Inflammatory macrophage treated with lipopolysaccharide for 4 hours (primary cell): ENCODE measurements at regions not wholly inside any gene's neighbourhood (a gene's known extent, or its start where the extent isn't known, plus 50 kb on each side); places are given as distances from the start of the nearest gene placed in this dataset.

ENCODE experiments used
- DNase-seq: peaks from one replicate; pipeline ENCODE4 v3.0.0-alpha.2; 2020

DNA sequence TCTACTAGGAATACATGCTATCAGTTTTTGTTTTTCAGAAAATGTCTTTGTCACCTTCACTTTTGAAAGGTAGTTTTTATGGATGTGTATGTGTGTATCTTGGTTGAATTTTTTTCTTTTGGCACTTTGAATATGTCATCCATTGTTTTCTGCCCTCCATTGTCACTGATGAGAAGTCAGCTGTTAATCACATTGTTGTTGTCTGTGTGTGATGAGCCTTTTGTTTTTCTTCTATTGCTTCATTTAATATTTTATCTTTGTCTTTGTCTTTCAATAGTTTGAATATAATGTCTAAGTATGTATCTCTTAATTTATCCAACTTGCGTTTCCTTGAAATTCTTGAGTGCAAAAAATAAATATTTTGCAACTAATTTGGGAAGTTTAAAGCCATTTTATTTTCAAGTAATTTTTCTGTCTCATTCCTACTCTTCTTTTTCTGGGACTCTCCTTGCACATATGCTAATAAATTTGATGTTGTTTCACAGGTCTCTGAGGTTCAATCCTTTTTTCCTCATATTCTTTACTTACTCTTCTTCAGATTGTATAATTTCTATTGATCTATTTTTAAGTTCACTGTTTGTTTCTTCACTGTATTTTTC is 546.9 kb upstream of the GHITM start:
- no peak for DNase-seq

DNA sequence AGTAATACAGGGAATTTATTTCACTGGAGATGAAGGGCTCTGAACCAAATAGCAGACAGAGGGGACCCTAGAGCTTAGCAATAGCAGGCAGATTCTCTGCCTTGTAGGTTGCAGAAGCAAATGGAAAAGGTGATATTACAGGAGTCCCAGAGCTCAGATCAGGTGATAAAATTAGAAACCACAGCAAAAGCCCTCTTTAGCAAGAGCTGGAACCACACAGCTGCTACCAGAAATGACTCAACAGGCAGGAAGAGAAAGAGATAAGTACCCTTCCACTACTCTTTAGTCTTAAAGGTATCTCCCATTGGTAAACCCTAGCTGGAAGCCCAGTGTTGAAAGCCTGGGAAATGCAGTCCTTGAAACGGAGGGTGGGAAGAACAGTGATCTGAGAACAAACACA is 535.6 kb upstream of the GHITM start:
- DNase-seq: no peak

DNA sequence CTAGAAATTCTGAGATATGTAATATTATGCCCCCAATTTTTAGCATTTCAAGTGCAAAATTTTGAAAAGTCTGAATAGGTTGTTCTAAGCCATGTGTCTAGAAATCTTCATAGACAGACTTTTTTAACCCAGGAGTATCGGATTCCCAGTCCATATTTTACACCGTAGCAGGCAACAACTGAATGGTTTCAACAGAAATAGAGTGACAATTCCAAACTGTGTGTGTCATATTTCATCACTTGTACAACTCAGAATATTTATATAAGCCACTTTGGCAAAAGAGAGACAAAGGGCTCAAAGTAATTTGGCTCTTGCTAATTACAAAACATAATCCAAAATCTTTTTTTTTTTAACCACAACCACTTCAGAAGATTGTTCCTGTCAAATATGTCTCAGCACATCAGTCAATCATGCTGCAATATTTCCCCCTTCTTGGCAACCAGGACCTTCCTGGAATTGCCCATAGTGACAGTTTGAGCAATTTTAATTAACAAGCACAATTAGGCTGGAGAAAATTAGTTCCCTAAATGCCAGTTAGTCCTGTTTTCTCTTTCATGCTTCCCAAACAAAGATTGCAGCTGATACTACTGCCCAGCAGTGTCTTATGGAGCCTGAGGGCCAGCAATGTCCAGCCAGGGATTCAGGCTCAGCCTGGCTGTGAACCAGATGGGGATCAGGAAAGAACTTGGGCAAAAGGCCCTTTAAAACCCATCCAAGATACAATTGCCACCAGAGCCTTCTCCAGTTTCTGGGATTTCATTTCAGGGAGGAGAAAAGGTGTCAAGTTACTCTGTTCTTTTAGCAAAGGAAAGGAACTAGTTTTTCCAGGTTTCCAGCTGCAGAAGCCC is 533.3 kb upstream of the GHITM start:
- no peak for DNase-seq

GRCh38 chr10:83607959-83608745 is 531.2 kb upstream of the GHITM start:
- DNase-seq: no peak

DNA sequence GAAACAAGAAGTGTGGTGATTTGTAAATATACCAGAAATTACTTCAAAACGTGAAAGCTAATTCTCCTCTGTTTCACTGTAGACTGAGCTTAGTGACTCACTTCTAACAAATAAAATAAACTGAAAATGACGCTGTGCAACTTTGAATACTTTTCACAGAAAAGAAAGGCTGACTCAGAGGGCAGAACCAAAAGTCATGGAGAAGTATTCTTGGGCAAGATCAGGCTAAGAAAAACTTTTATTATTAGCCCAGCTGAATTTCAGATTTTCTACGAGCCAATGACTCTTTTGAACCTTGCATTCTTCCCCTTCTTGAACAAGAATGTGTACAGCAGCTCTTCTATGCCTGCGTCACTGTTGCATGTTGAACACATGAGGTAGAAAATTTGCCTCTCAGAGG is 527.3 kb upstream of the GHITM start:
- no peak for DNase-seq

GRCh38 chr10:83612746-83613145 is 526.6 kb upstream of the GHITM start:
- no peak for DNase-seq

DNA sequence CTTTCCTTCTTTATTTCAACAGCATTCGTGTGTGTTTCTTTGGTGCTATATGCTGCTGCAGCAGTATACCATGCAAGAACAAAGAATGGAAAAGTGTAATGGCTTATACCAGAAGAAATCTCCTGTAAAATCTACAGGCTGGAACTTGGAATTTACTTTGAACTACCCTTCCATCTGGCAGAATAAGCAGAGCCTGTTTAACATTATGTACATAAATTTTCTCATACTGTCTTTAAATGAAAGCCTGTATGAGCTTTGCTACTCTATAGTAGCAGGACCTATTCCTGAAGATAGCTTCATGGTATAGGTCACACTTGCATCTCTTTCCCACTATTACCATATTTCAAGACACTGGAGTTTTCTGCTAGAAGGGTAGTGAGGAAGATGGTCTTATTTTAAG is 522.1 kb upstream of the GHITM start:
- no peak for DNase-seq

DNA sequence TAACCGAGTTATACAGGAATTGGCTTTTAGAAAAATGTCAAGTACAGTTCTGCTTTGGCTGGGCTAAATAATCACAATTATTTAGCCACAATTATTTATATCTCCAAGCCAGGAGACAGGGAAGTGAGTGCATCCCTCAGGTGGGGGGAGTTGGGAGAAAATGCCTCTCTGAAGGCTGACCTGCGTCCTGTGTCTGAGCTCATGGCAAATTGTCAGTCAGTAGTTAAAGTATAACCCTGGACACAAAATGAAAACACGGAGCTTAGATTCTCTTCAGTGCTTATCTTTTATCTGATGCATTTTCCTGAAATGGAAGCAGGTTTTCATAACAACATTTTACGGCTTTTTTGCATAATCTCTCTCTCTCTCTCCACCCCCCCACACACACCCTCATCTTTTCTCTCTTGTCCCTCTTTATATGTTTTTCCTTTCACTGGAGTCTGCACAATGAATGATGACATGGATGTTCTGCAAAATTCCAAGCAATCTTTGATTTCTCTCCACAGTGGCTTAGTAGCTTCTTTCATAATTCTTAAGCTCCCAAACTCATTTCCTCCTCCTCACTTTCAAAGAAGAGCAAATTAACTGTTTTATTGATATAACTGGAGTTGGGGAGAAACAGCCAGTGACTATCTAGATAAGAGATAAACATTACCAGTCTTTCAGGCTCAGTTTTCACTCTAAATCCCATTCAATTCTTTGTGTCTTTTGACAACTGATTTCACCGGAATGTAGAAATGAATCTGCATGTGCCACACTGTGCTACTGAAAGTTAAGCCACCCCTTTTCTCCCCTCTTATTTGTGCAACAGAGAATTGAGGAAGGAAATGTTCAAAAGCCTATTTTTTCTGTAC is 521.4 kb upstream of the GHITM start:
- no peak for DNase-seq

GRCh38 chr10:83625831-83626360 is 513.4 kb upstream of the GHITM start:
- DNase-seq: no peak

DNA sequence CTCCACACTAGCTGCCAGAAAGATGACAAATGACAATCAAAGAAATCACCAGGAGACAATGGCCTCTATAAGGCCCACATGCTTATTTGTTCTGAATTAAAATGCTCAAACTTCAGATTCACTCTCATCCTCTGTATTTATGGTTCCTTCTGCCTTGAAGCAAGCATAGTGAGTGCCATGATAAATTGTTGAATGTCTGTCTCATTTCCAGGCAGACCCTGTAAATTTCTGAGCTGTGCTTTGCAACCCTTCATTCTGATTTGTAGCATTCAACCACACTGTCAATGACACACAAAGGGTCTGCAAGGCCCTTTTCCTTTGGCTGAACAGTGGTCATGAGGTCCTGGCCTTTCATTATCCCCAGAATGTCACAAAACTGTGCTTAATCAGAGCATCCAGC is 506.6 kb upstream of the GHITM start:
- DNase-seq: no peak

DNA sequence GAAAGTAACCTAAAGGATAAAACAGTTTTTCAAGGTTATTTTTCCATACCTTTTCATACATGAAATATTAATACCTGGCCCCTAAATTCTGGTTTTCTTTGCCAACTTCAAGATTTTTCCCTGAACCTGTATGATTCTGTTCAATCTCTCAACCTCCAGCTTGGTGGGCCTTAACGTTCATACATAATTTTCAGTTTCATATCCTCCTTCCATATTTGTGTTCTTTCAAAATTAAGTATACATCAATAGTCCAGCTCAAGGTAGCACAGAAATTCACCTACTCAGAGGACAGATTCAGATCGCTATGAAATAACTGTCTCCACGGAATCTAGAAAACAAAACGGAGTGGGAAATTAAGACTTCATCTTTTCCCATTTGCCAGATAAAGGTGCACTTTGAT is 505.8 kb upstream of the GHITM start:
- no peak for DNase-seq

- no peak for DNase-seq
These were observed 502.5 kb upstream of the GHITM start for GRCh38 chr10:83636826-83637225.

DNA sequence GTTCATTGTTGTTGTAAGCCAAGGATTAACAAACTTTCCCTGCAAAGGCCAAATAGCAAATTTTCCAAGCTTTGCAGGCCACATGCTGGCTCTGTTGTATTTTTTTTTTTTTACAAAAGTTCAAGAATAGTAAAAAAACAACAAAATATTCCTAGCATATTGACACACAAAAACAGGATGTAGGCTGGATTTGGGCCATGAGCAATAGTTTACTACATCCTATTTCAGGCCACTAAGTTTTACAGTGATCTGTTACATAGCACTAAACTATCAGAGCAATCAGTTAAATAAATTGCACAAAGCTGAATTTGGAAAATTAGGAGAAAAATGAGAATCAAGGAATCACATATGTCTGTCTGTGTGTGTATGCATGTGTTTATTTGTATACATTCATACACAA is 491.8 kb upstream of the GHITM start:
- no peak for DNase-seq

GRCh38 chr10:83648201-83648600 is 491.1 kb upstream of the GHITM start:
- DNase-seq: no peak

DNA sequence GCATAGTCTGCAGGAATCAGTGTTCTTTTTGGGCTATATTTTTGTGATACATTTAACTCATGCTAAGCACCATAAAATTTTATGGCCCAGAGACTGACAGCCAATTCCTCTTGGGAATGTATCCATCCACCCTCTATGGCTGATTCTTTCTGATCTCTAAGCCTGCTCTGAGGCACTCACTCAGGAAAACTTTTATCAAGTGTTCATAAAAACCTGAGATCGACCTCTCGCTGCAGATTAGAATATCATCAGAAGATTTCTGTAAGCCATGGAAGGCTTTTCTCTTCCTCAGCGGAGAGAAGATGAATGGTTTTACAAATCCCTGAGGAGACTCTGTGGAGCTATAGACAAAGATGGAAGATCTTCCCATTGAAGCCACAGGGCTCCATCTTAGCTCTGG is 489.8 kb upstream of the GHITM start:
- DNase-seq: no peak

GRCh38 chr10:83654689-83655088 is 484.6 kb upstream of the GHITM start:
- DNase-seq: no peak

DNA sequence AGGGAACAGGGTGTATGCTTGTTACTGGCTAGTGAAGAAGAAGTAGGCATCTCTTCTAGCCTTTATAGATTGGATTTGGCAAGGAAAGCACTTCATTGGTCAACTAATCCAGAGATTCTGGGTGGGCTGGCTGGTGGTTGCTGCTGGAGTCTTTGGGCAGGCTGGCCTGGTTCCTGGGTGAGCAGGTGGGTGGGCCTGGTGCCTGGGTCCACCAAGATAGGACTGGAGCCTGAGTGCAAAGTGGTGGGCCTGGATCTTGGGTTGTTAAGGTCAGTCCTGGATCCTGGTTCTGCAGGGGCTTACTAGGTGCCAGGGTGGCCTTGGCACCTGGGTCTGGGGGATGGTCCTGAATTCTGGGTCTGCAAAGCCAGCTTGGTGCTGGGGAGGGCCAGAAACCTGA is 482.4 kb upstream of the GHITM start:
- DNase-seq: no peak

DNA sequence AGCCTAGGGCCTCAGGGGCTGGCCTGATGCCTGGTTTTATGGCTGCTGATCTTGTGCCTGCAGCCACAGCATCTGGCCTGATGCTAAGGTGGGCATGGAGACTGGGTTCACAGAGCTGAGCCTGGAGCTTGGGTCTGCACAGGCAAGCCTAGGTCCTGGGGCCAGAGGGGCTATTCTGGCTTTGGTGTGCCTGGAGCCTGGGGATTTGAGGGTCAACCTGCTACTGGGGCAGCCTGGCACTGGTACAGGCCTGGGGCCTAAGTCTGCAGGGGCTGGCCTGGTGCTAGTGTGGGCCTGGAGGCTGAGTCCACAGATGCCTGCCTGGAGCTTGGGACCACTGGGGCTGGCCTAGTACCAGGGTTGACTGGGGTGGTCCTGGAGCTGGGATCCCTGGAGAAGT is 481.8 kb upstream of the GHITM start:
- DNase-seq: no peak

DNA sequence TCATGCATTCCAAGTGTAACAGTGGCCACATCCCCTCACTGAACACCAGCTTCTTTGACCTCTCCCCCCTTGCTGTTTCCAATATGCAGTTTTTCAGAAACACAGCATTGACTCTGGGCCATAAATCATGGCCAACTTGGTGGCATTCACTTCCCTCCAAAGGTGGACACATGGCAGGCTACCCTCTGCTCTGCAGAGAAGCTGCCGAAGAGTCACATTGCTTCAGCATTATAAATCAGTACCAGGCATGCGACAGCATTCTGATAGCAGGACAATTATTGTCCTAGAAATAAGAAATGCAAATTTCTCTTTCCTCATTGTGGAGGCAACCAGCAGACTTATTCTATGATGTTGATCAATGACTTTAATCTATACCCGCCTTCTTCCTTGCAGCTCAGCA is 475.4 kb upstream of the GHITM start:
- no peak for DNase-seq

DNA sequence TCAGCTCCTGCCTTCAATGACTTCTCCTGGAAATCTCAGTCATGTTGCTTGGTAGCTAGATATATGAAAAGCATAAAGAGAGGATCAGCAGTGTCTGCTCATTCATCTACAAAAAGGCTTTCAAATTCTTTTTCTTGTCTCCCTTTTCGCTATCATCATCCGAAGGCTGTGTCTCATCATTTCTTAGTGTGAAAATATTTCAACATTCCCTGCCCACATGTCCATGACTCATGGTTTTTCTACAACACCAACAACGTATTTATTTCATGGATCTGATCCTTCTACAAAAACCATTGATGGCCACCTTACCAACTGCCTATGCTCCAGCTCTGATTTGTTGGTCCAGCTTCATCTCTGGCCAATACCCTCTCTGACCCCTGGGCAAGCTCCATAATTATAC is 472.5 kb upstream of the GHITM start:
- DNase-seq: no peak

DNA sequence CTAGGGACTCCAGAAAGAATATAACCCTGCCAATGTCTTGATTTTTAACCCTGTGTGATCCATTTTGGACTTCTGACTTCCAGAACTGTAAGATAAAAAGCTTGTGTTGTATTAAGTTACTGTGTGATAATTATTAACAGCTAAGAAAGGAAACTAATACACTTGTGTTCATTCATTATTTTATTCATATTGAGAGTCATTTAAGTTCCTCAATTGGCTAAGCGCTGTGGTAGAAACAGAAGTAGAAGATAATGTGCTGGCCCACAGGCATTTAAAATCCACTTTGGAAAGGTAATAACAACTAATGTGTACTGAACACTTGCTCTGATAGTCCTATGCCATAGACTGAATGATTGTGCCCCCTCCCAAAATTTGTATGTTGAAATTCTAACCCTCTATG is 471.7 kb upstream of the GHITM start:
- DNase-seq: no peak

GRCh38 chr10:83673316-83673715 is 466.0 kb upstream of the GHITM start:
- DNase-seq: no peak

DNA sequence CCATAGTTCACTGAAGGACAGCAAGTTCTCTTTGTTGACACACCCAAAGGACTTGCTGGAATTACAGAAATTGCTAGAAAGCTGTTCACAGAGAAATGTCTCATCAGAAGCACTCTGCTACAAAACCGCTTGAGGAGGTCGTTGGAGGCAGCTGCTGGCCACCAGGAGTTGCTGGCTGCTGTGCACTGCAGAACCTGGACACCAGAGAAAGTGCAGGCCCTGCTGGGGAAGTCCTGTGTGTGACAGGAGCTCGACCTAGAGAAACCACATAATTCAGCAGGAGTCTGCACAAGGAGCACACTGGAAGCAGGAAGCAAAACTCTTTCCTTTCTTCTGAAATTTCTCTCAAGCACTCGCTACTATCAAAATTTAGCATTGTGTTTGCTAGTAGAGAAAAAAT is 461.5 kb upstream of the GHITM start:
- no peak for DNase-seq
